Activated gamma-delta T cell treated with Interleukin-2 at 50 U/mL for 16 hours (primary cell): ENCODE measurements at regions not wholly inside any gene's neighbourhood (a gene's known extent, or its start where the extent isn't known, plus 50 kb on each side); places are given as distances from the start of the nearest gene placed in this dataset.

ENCODE experiments used
- DNase-seq: peaks from one replicate; pipeline ENCODE4 v3.0.0-alpha.2; 2020

- DNase-seq = no peak
Measured at GRCh38 chr5:124841829-124842712, 95.6 kb upstream of the ZNF608 start.

- DNase-seq = no peak
Measured at GRCh38 chr5:124842725-124843595, 96.5 kb upstream of the ZNF608 start.

- no peak for DNase-seq
Measured at GRCh38 chr5:124843596-124843899, 97.1 kb upstream of the ZNF608 start.

GRCh38 chr5:124844371-124844920 lies 98.0 kb upstream of the ZNF608 start:
- no peak for DNase-seq

- DNase-seq = no peak
Measured at GRCh38 chr5:124847907-124848306, 101.5 kb upstream of the ZNF608 start.

GRCh38 chr5:124849774-124850173 lies 103.3 kb upstream of the ZNF608 start:
- DNase-seq = no peak

- DNase-seq = no peak
Measured at GRCh38 chr5:124856726-124857125, 110.3 kb upstream of the ZNF608 start.

- no peak for DNase-seq
Measured at GRCh38 chr5:124858612-124859011, 112.2 kb upstream of the ZNF608 start.

- DNase-seq = no peak
Measured at GRCh38 chr5:124859027-124859426, 112.6 kb upstream of the ZNF608 start.

- no peak for DNase-seq
Measured at GRCh38 chr5:124859556-124860290, 113.3 kb upstream of the ZNF608 start.

- DNase-seq = no peak
Measured at GRCh38 chr5:124860291-124860655, 113.8 kb upstream of the ZNF608 start.

- DNase-seq = no peak
Measured at GRCh38 chr5:124865066-124865465, 118.6 kb upstream of the ZNF608 start.

GRCh38 chr5:124865603-124866354 lies 119.3 kb upstream of the ZNF608 start:
- DNase-seq = no peak

- no peak for DNase-seq
Measured at GRCh38 chr5:124866355-124867136, 120.1 kb upstream of the ZNF608 start.

- no peak for DNase-seq
Measured at GRCh38 chr5:124867137-124867704, 120.8 kb upstream of the ZNF608 start.

GRCh38 chr5:124868676-124869075 lies 122.2 kb upstream of the ZNF608 start:
- no peak for DNase-seq

GRCh38 chr5:124869426-124870033 lies 123.1 kb upstream of the ZNF608 start:
- DNase-seq = no peak

- no peak for DNase-seq
Measured at GRCh38 chr5:124870070-124870469, 123.6 kb upstream of the ZNF608 start.

- DNase-seq = no peak
Measured at GRCh38 chr5:124871303-124871702, 124.9 kb upstream of the ZNF608 start.

GRCh38 chr5:124872086-124872485 lies 125.6 kb upstream of the ZNF608 start:
- DNase-seq = no peak

- no peak for DNase-seq
Measured at GRCh38 chr5:124872615-124873014, 126.2 kb upstream of the ZNF608 start.
